ENCODE measurements at regions not wholly inside any gene's neighbourhood (a gene's known extent, or its start where the extent isn't known, plus 50 kb on each side); places are given as distances from the start of the nearest gene placed in this dataset.

DNA sequence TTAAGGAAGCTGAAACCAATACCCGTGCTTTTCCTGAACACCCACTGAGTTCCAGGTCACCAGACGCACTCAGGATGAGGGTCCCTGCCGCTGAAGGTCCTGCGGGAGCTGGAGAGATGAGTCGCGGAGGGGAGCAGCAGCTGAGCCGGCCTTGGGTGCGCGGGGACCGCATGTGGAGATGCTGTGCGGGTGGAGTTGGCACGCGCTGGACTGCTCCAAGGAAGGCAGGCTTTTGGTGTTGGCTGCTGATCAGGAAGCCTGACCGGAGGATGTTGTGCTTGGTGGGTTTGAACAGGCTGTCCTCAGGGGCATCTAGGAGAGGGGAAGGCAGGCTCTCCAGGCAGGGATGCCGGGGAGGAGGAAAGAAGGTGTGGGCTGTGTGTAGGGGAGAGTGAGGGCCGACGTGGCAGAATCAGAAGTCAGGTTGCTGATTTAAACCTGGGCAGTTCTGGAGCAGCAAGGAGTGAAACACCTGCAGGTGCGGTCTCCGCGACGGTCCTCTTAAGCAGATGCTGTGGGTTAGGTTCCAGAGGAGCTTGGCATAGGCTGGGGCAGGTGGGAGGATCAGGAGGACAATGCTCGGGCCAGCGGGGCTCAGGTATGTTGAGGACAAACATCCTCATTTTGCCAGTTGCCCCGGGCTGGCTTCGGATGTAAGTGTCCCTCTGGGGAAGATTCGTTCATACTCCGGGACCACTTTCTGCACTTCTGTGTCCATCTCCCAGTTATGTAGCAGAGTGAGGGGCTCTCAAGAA is 197.5 kb upstream of the B3GAT1 start:
- no peaks in the 10 kb centered on the region for H3K9me3 ChIP-seq (ENCODE audit: insufficient read depth, low read length)
- H3K4me1 ChIP-seq (ENCODE audit: low read length) = no peaks in the 10 kb centered on the region
- H3K4me2 ChIP-seq (ENCODE audit: low read length) = no peak overlapping the region
- TF ChIP-seq EZH2phosphoT487 (IDR thresholded peaks at IDR 0.05; ENCODE audit: low read depth) = no peak
- TF ChIP-seq CTCF (IDR thresholded peaks at IDR 0.05; ENCODE audit: low read depth, low read length) = no peak
- no peaks in the 10 kb centered on the region for H3K79me2 ChIP-seq (ENCODE audit: low read length)
- H3K4me3 ChIP-seq (ENCODE audit: low read length) = no peak overlapping the region
- no peaks in the 10 kb centered on the region for H3K36me3 ChIP-seq (replicated peaks; ENCODE audit: low read depth, low read length)
- no peaks in the 10 kb centered on the region for H4K20me1 ChIP-seq (ENCODE audit: insufficient read depth, low read length)
- no peak overlapping the region for H3K9ac ChIP-seq (ENCODE audit: low read length)
- no peak overlapping the region for H3K27ac ChIP-seq (ENCODE audit: low read length)
- peaks cover 6% of the 10 kb centered on the region; the same call in 1 of the 2 replicates for H3K27me3 ChIP-seq (ENCODE audit: low read depth, low read length)
- H2AFZ ChIP-seq (ENCODE audit: low read depth, low read length) = no peak overlapping the region

DNA sequence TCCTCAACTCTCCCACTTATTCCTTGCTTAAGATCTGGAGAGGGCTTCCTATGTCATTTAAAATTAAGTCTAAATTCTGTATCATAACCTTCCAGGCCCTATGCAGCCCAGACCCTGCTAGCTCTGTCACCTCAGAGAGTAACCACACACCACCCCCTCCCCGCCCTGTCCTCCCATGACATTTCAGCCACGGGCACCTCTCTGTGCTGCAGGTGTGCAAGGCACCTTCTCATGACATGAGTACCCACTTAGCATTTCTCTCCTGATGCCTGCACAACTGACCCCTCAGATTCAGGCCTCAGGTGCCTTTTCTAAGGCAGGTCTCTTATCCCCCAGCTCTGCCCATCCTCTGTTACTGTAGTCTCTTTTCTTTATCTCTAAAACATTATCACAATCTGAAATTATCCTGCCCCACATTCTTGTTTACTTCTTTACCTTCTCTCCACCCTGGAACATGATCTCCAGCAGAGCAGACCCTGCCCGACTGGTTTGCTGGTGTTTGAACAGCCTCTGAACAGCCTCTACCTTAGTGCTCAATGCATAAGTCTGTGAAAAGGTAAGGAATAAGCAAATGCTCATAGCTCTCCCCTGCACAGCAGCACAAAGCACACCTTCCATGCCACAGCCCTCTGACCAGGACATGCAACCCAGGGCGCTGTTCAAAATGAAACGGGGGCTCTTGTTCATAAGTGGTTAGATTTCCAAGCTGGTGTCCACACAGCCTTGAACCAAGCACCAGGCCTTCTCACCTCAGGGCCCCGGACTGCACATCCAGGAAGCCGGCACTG is 196.1 kb upstream of the B3GAT1 start:
- no peaks in the 10 kb centered on the region for H3K9me3 ChIP-seq (ENCODE audit: insufficient read depth, low read length)

DNA sequence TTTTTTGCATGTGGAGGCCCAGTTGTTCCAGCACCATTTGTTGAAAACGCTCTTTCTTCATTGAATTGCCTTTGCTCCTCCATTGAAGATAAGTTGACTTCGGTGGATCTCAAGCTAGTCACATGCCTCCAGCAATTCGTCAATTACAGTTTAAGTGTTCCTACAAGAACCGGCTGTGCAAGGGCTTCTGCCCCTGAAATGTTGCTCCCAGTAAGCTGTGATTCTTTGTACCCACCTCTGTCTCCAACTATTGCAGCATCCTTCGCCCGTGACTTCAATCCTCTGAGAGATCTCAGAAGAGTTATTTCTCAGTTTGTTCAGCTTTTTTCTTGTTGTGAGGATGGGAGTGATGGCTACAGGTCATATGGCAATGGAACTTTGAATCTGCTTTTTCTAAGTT is 194.2 kb upstream of the B3GAT1 start:
- H2AFZ ChIP-seq (ENCODE audit: low read depth, low read length) = no peak overlapping the region
- H3K36me3 ChIP-seq (replicated peaks; ENCODE audit: low read depth, low read length) = no peaks in the 10 kb centered on the region
- H3K79me2 ChIP-seq (ENCODE audit: low read length) = no peaks in the 10 kb centered on the region
- no peaks in the 10 kb centered on the region for H4K20me1 ChIP-seq (ENCODE audit: insufficient read depth, low read length)
- no peaks in the 10 kb centered on the region for H3K4me1 ChIP-seq (ENCODE audit: low read length)
- H3K9ac ChIP-seq (ENCODE audit: low read length) = no peak overlapping the region
- no peak overlapping the region for H3K27ac ChIP-seq (ENCODE audit: low read length)
- TF ChIP-seq CTCF (IDR thresholded peaks at IDR 0.05; ENCODE audit: low read depth, low read length) (no peak), EZH2phosphoT487 (IDR thresholded peaks at IDR 0.05; ENCODE audit: low read depth) (no peak)
- no peak overlapping the region for H3K4me3 ChIP-seq (ENCODE audit: low read length)
- peaks cover 16% of the 10 kb centered on the region; the same call in 1 of the 2 replicates for H3K27me3 ChIP-seq (ENCODE audit: low read depth, low read length)
- no peak overlapping the region for H3K4me2 ChIP-seq (ENCODE audit: low read length)
- no peaks in the 10 kb centered on the region for H3K9me3 ChIP-seq (ENCODE audit: insufficient read depth, low read length)

More for the DNA sequence above, 196.1 kb upstream of the B3GAT1 start:
- no peaks in the 10 kb centered on the region for H3K79me2 ChIP-seq (ENCODE audit: low read length)
- H4K20me1 ChIP-seq (ENCODE audit: insufficient read depth, low read length) = no peaks in the 10 kb centered on the region
- H3K27me3 ChIP-seq (ENCODE audit: low read depth, low read length) = peaks cover 10% of the 10 kb centered on the region; the same call in 1 of the 2 replicates
- H3K4me3 ChIP-seq (ENCODE audit: low read length) = no peak overlapping the region
- H3K4me2 ChIP-seq (ENCODE audit: low read length) = no peak overlapping the region
- H3K9ac ChIP-seq (ENCODE audit: low read length) = no peak overlapping the region
- no peaks in the 10 kb centered on the region for H3K4me1 ChIP-seq (ENCODE audit: low read length)
- no peak overlapping the region for H3K27ac ChIP-seq (ENCODE audit: low read length)
- no peak for TF ChIP-seq EZH2phosphoT487 (IDR thresholded peaks at IDR 0.05; ENCODE audit: low read depth)
- no peak for TF ChIP-seq CTCF (IDR thresholded peaks at IDR 0.05; ENCODE audit: low read depth, low read length)
- no peaks in the 10 kb centered on the region for H3K36me3 ChIP-seq (replicated peaks; ENCODE audit: low read depth, low read length)
- H2AFZ ChIP-seq (ENCODE audit: low read depth, low read length) = no peak overlapping the region

DNA sequence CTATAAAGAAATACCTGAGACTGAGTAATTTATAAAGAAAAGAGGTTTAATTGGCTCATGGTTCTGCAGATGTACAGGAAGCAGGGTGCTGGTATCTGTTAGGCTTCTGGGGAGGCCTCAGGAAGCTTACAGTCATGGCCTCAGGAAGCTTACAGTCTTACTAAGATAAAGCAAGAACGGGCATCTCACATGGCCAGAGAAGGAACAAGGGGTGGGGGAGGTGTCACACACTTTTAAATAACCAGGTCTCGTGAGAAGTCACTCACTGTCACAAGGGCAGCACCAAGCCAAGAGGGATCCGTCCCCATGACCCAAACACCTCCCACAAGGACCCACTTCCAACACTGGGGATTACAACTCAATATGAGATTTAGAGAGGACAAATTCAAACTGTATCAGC is 192.8 kb upstream of the B3GAT1 start:
- Histone ChIP-seq H3K27me3 (ENCODE audit: low read depth, low read length) (peaks cover 16% of the 10 kb centered on the region; the same call in 1 of the 2 replicates), H3K9me3 (ENCODE audit: insufficient read depth, low read length) (no peaks in the 10 kb centered on the region), H3K4me2 (ENCODE audit: low read length) (no peak overlapping the region), H3K27ac (ENCODE audit: low read length) (no peak overlapping the region), H4K20me1 (ENCODE audit: insufficient read depth, low read length) (no peaks in the 10 kb centered on the region), H2AFZ (ENCODE audit: low read depth, low read length) (no peak overlapping the region), H3K4me3 (ENCODE audit: low read length) (no peak overlapping the region), H3K79me2 (ENCODE audit: low read length) (no peaks in the 10 kb centered on the region), H3K9ac (ENCODE audit: low read length) (no peak overlapping the region), H3K4me1 (ENCODE audit: low read length) (no peaks in the 10 kb centered on the region), H3K36me3 (replicated peaks; ENCODE audit: low read depth, low read length) (no peaks in the 10 kb centered on the region)
- no peak for TF ChIP-seq CTCF (IDR thresholded peaks at IDR 0.05; ENCODE audit: low read depth, low read length)
- TF ChIP-seq EZH2phosphoT487 (IDR thresholded peaks at IDR 0.05; ENCODE audit: low read depth) = no peak
